Neuronal stem cell (in vitro differentiated cells): ENCODE measurements at regions not wholly inside any gene's neighbourhood (a gene's known extent, or its start where the extent isn't known, plus 50 kb on each side); places are given as distances from the start of the nearest gene placed in this dataset.

Experiments
- DNase-seq: peaks from one replicate; pipeline ENCODE4 v3.0.0-alpha.2; 2013; ENCODE audit warnings: low spot score
- H2AFZ ChIP-seq: one replicate; pipeline ENCODE4 v1.6.1; 2013; ENCODE audit warnings: mild to moderate bottlenecking, low read length, inconsistent platforms
- H2AK5ac ChIP-seq: 2 replicates; pipeline ENCODE4 v1.6.1; 2013; ENCODE audit warnings: low read depth, mild to moderate bottlenecking, inconsistent platforms, low read length, moderate library complexity, mixed read lengths
- H2BK120ac ChIP-seq: 2 replicates; pipeline ENCODE4 v1.6.1; 2013; ENCODE audit warnings: low read depth, mild to moderate bottlenecking, inconsistent platforms, low read length, moderate library complexity, mixed read lengths
- H2BK12ac ChIP-seq: one replicate; pipeline ENCODE4 v1.6.1; 2013; ENCODE audit warnings: low read length, inconsistent platforms
- H2BK15ac ChIP-seq: 2 replicates; pipeline ENCODE4 v1.6.1; 2013; ENCODE audit warnings: mild to moderate bottlenecking, low read length, inconsistent platforms, mixed read lengths
- H2BK5ac ChIP-seq: one replicate; pipeline ENCODE4 v1.6.1; 2013; ENCODE audit warnings: inconsistent platforms, mild to moderate bottlenecking, low read length, moderate library complexity
- H3K14ac ChIP-seq: one replicate; pipeline ENCODE4 v1.6.1; 2013; ENCODE audit warnings: low read length, inconsistent platforms
- H3K18ac ChIP-seq: 2 replicates; pipeline ENCODE4 v1.6.1; 2013; ENCODE audit warnings: low read length, inconsistent platforms
- H3K23ac ChIP-seq: 2 replicates; pipeline ENCODE4 v1.6.1; 2013; ENCODE audit warnings: low read depth, mild to moderate bottlenecking, mixed read lengths, low read length, inconsistent platforms; ENCODE audit not compliant: poor library complexity
- H3K27ac ChIP-seq: replicated peaks from 3 replicates; pipeline ENCODE4 v1.5.1; 2013; ENCODE audit warnings: low read length, inconsistent platforms
- H3K27me3 ChIP-seq, 3 experiments: 2 replicates each; pipeline ENCODE4 v1.6.1; 2013; ENCODE audit warnings: low read length in 3 of 3, mild to moderate bottlenecking in 2 of 3, inconsistent platforms in 1 of 3, low read depth in 1 of 3, mixed read lengths in 1 of 3, moderate library complexity in 1 of 3; ENCODE audit not compliant: control insufficient read depth in 3 of 3, insufficient read depth in 3 of 3
- H3K36me3 ChIP-seq, 2 donors: replicated peaks in 1 of 2; 2 replicates each; pipeline ENCODE4 v1.6.1; 2013; ENCODE audit warnings: low read length in 2 of 2; ENCODE audit not compliant: control insufficient read depth in 2 of 2, insufficient read depth in 2 of 2
- H3K4ac ChIP-seq: 2 replicates; pipeline ENCODE4 v1.6.1; 2013; ENCODE audit warnings: inconsistent platforms, mild to moderate bottlenecking, low read length, moderate library complexity
- H3K4me1 ChIP-seq, 2 donors: 1 replicate in 1 of 2; 2 replicates in 1 of 2; pipeline ENCODE4 v1.6.1; 2013; ENCODE audit warnings: low read length in 2 of 2, low read depth in 1 of 2; ENCODE audit not compliant: control insufficient read depth in 2 of 2, insufficient read depth in 1 of 2
- H3K4me2 ChIP-seq: one replicate; pipeline ENCODE4 v1.6.1; 2013; ENCODE audit warnings: mild to moderate bottlenecking, low read length, inconsistent platforms; ENCODE audit not compliant: insufficient read depth, poor library complexity, severe bottlenecking
- H3K4me3 ChIP-seq, 2 donors: 2 replicates each; pipeline ENCODE4 v1.5.1; 2013; ENCODE audit warnings: low read length in 2 of 2, mild to moderate bottlenecking in 2 of 2, inconsistent platforms in 1 of 2, moderate library complexity in 1 of 2
- H3K79me1 ChIP-seq: one replicate; pipeline ENCODE4 v1.6.1; 2013; ENCODE audit warnings: low read depth, mild to moderate bottlenecking, inconsistent platforms, low read length, moderate library complexity
- H3K9ac ChIP-seq: one replicate; pipeline ENCODE4 v1.6.1; 2013; ENCODE audit warnings: mild to moderate bottlenecking, low read depth, low read length, inconsistent platforms; ENCODE audit not compliant: poor library complexity
- H3K9me3 ChIP-seq, 2 donors: replicated peaks in 1 of 2; 2 replicates each; pipeline versions ENCODE3 to v1.6.1; 2013; ENCODE audit warnings: low read length in 2 of 2, mild to moderate bottlenecking in 2 of 2, inconsistent platforms in 1 of 2, low read depth in 1 of 2, mixed read lengths in 1 of 2, moderate library complexity in 1 of 2; ENCODE audit not compliant: control insufficient read depth in 2 of 2, insufficient read depth in 1 of 2
- H4K8ac ChIP-seq: one replicate; pipeline ENCODE4 v1.6.1; 2013; ENCODE audit warnings: low read depth, mild to moderate bottlenecking, inconsistent platforms, low read length, moderate library complexity
- H4K91ac ChIP-seq: one replicate; pipeline ENCODE4 v1.6.1; 2013; ENCODE audit warnings: low read length, low read depth, mild to moderate bottlenecking, inconsistent platforms; ENCODE audit not compliant: poor library complexity
- WGBS, 2 donors: extraction: QIAGEN DNeasy Blood & Tissue Kit; methylation state at CpG; one replicate each; pipeline ENCODE4 v1.1.7; 2013; ENCODE audit warnings: missing lambda C conversion rate in 2 of 2, mixed read lengths in 1 of 2; ENCODE audit not compliant: insufficient read length in 2 of 2, insufficient replicate concordance in 1 of 2; ENCODE audit errors: extremely low coverage in 2 of 2; 5-methylcytosine and 5-hydroxymethylcytosine counted together

GRCh38 chr6:91366781-91367180 lies 779.9 kb upstream of the MAP3K7 start:
- no peaks in the 10 kb centered on the region for H3K4me1 ChIP-seq
- no peak overlapping the region for H2BK5ac ChIP-seq
- no CpG with 5 or more reads among the region's 3 CpGs for WGBS, 2 donors
- DNase-seq = no peak
- no peak overlapping the region for H3K4me3 ChIP-seq
- no peak overlapping the region for H3K14ac ChIP-seq
- H2AK5ac ChIP-seq = no peak overlapping the region
- no peak overlapping the region for H2BK12ac ChIP-seq
- no peaks in the 10 kb centered on the region for H3K9me3 ChIP-seq
- no peak overlapping the region for H2AFZ ChIP-seq
- H2BK120ac ChIP-seq = no peak overlapping the region
- H3K18ac ChIP-seq = no peak overlapping the region
- no peak overlapping the region for H4K8ac ChIP-seq
- no peaks in the 10 kb centered on the region for H3K27me3 ChIP-seq
- no peak overlapping the region for H2BK15ac ChIP-seq
- no peak overlapping the region for H4K91ac ChIP-seq
- peaks cover 2% of the 10 kb centered on the region for H3K79me1 ChIP-seq
- H3K9ac ChIP-seq = no peak overlapping the region
- H3K36me3 ChIP-seq = no peaks in the 10 kb centered on the region
- no peak overlapping the region for H3K4me2 ChIP-seq
- no peak overlapping the region for H3K23ac ChIP-seq
- no peak overlapping the region for H3K4ac ChIP-seq
- no peak overlapping the region for H3K27ac ChIP-seq

GRCh38 chr6:91358986-91359385 lies 772.1 kb upstream of the MAP3K7 start:
- Histone ChIP-seq H3K18ac (no peak overlapping the region), H4K91ac (no peak overlapping the region), H2BK15ac (no peak overlapping the region), H3K4me3 (no peak overlapping the region), H3K23ac (no peak overlapping the region), H2BK5ac (no peak overlapping the region), H3K4ac (no peak overlapping the region), H2AK5ac (no peak overlapping the region), H3K4me1 (no peaks in the 10 kb centered on the region), H3K4me2 (no peak overlapping the region), H2AFZ (no peak overlapping the region), H3K14ac (no peak overlapping the region), H3K79me1 (no peaks in the 10 kb centered on the region), H2BK12ac (no peak overlapping the region), H3K27ac (no peak overlapping the region), H3K9ac (no peak overlapping the region), H3K36me3 (no peaks in the 10 kb centered on the region), H3K27me3 (no peaks in the 10 kb centered on the region), H2BK120ac (no peak overlapping the region), H4K8ac (no peak overlapping the region), H3K9me3 (no peaks in the 10 kb centered on the region)
- no peak for DNase-seq

- H3K27ac ChIP-seq = no peak overlapping the region
- no peak overlapping the region for H2BK15ac ChIP-seq
- H2AK5ac ChIP-seq = no peak overlapping the region
- no peaks in the 10 kb centered on the region for H3K79me1 ChIP-seq
- no peak overlapping the region for H2BK120ac ChIP-seq
- no peak overlapping the region for H3K4me2 ChIP-seq
- no peak overlapping the region for H3K4me3 ChIP-seq
- no peak overlapping the region for H3K23ac ChIP-seq
- H2BK5ac ChIP-seq = no peak overlapping the region
- no peak overlapping the region for H3K18ac ChIP-seq
- no CpG with 5 or more reads among the region's 4 CpGs for WGBS, 2 donors
- no peak overlapping the region for H2AFZ ChIP-seq
- no peaks in the 10 kb centered on the region for H3K36me3 ChIP-seq
- no peak overlapping the region for H3K9ac ChIP-seq
- no peak overlapping the region for H4K91ac ChIP-seq
- H3K9me3 ChIP-seq = no peaks in the 10 kb centered on the region
- no peak overlapping the region for H3K14ac ChIP-seq
- H4K8ac ChIP-seq = no peak overlapping the region
- H3K4ac ChIP-seq = no peak overlapping the region
- DNase-seq = no peak
- H3K4me1 ChIP-seq = no peaks in the 10 kb centered on the region
- H3K27me3 ChIP-seq = no peaks in the 10 kb centered on the region
- H2BK12ac ChIP-seq = no peak overlapping the region
Measured at GRCh38 chr6:91352878-91353277, 766.0 kb upstream of the MAP3K7 start.

GRCh38 chr6:91352321-91352720 lies 765.4 kb upstream of the MAP3K7 start:
- no peak overlapping the region for H4K91ac ChIP-seq
- no peak for DNase-seq
- H2BK5ac ChIP-seq = no peak overlapping the region
- no peak overlapping the region for H2AK5ac ChIP-seq
- no CpG with 5 or more reads among the region's 3 CpGs for WGBS, 2 donors
- no peak overlapping the region for H3K14ac ChIP-seq
- H3K4ac ChIP-seq = no peak overlapping the region
- H3K36me3 ChIP-seq = no peaks in the 10 kb centered on the region
- no peak overlapping the region for H2BK120ac ChIP-seq
- no peaks in the 10 kb centered on the region for H3K79me1 ChIP-seq
- H3K4me2 ChIP-seq = no peak overlapping the region
- no peaks in the 10 kb centered on the region for H3K4me1 ChIP-seq
- no peaks in the 10 kb centered on the region for H3K27me3 ChIP-seq
- H3K9me3 ChIP-seq = no peaks in the 10 kb centered on the region
- no peak overlapping the region for H3K9ac ChIP-seq
- H3K4me3 ChIP-seq = no peak overlapping the region
- no peak overlapping the region for H3K23ac ChIP-seq
- H3K27ac ChIP-seq = no peak overlapping the region
- H2BK15ac ChIP-seq = no peak overlapping the region
- H3K18ac ChIP-seq = no peak overlapping the region
- no peak overlapping the region for H4K8ac ChIP-seq
- H2AFZ ChIP-seq = no peak overlapping the region
- no peak overlapping the region for H2BK12ac ChIP-seq
